Gastrocnemius medialis (tissue), 4 donors: ENCODE measurements at regions not wholly inside any gene's neighbourhood (a gene's known extent, or its start where the extent isn't known, plus 50 kb on each side); places are given as distances from the start of the nearest gene placed in this dataset.

Experiments
- ATAC-seq, 2 donors: fragments of 150-250 bp; one replicate each; pipeline ENCODE4 v1.9.1; 2016
- DNase-seq, 2 donors: peaks; one replicate each; pipeline ENCODE4 v3.0.0-alpha.2; 2019
- H3K27ac ChIP-seq, 4 donors: fragments of 200-600 bp; sonication (generic); 1 replicate in 1 of 4; 2 replicates in 3 of 4; pipeline ENCODE4 v1.5.1; 2016 to 2018; ENCODE audit warnings: mild to moderate bottlenecking in 2 of 4, moderate library complexity in 1 of 4
- H3K27me3 ChIP-seq, 3 donors: fragments of 200-600 bp; sonication (generic) in 2 of 3; 1 replicate in 1 of 3; 2 replicates in 2 of 3; pipeline versions ENCODE4 v1.5.1 to v1.6.0; 2016 to 2019; ENCODE audit warnings: mild to moderate bottlenecking in 1 of 3, moderate library complexity in 1 of 3
- H3K36me3 ChIP-seq, 2 donors: fragments of 200-600 bp; sonication (generic) in 1 of 2; one replicate each; pipeline ENCODE4 v1.5.1; 2017 to 2018
- H3K4me1 ChIP-seq, 2 donors: fragments of 200-600 bp; sonication (generic) in 1 of 2; one replicate each; pipeline ENCODE4 v1.5.1; 2016 to 2017; ENCODE audit warnings: mild to moderate bottlenecking in 2 of 2
- H3K4me3 ChIP-seq, 4 donors: fragments of 200-600 bp; sonication (generic) in 3 of 4; 1 replicate in 1 of 4; 2 replicates in 3 of 4; pipeline ENCODE4 v1.5.1; 2016 to 2019; ENCODE audit warnings: mild to moderate bottlenecking in 2 of 4
- H3K9me3 ChIP-seq, 3 donors: fragments of 200-600 bp; sonication (generic) in 2 of 3; 1 replicate in 1 of 3; 2 replicates in 2 of 3; pipeline ENCODE4 v1.5.1; 2016 to 2019
- CTCF ChIP-seq, 5 experiments: fragments of 450-650 bp in 3 of 5; fragments of 200-600 bp in 2 of 5; sonication (generic) in 2 of 5; IDR thresholded peaks in 4 of 5; conservative IDR thresholded peaks in 1 of 5; 1 replicate in 4 of 5; 2 replicates in 1 of 5; pipeline ENCODE4 v1.5.1; 2016 to 2019; ENCODE audit warnings: antibody characterized with exemption in 5 of 5, mild to moderate bottlenecking in 3 of 5, moderate library complexity in 3 of 5
- POLR2A ChIP-seq, 2 donors: fragments of 450-650 bp; IDR thresholded peaks; one replicate each; pipeline ENCODE4 v1.6.1; 2017; ENCODE audit warnings: antibody characterized with exemption in 2 of 2, mild to moderate bottlenecking in 2 of 2, moderate library complexity in 2 of 2
- in situ Hi-C, 4 donors: fragments of 200-750 bp; cut with MboI; loops; one replicate each; pipeline versions ENCODE4 v1.15.0 to v1.8.0; 2017; ENCODE audit warnings: low sequenced_read_pairs in 4 of 4
- intact Hi-C: fragments of 100-400 bp; cut with DNase I; formaldehyde crosslinking; loops from one replicate; pipeline ENCODE4 v1.15.1; 2023; ENCODE audit warnings: low total_unique reads

- no peak overlapping the region for H3K27ac ChIP-seq
- intact Hi-C loops, result no loop called here
- no peaks in the 10 kb centered on the region for H3K4me1 ChIP-seq
- H3K4me3 ChIP-seq, result no peak overlapping the region
- TF ChIP-seq CTCF (IDR thresholded peaks at IDR 0.05 in 4 of 5, conservative IDR thresholded peaks at IDR 0.05 in 1 of 5) (no peak), POLR2A (IDR thresholded peaks at IDR 0.05) (no peak)
- H3K36me3 ChIP-seq, result no peaks in the 10 kb centered on the region
- no peak for DNase-seq
- in situ Hi-C loops, result no loop called here
- no peaks in the 10 kb centered on the region for H3K27me3 ChIP-seq
- no peak for ATAC-seq
- H3K9me3 ChIP-seq, result no peaks in the 10 kb centered on the region
These were observed 559.9 kb downstream of the PLPP3 start for GRCh38 chr1:56019472-56019871.

- Histone ChIP-seq H3K36me3 (no peaks in the 10 kb centered on the region), H3K4me1 (no peaks in the 10 kb centered on the region), H3K27ac (no peak overlapping the region), H3K9me3 (no peaks in the 10 kb centered on the region), H3K4me3 (no peak overlapping the region), H3K27me3 (no peaks in the 10 kb centered on the region)
- no peak for ATAC-seq
- intact Hi-C loops (no loop called here), in situ Hi-C loops (no loop called here)
- TF ChIP-seq POLR2A (IDR thresholded peaks at IDR 0.05) (no peak), CTCF (IDR thresholded peaks at IDR 0.05 in 4 of 5, conservative IDR thresholded peaks at IDR 0.05 in 1 of 5) (no peak)
- no peak for DNase-seq
These were observed 562.0 kb downstream of the PLPP3 start for GRCh38 chr1:56017336-56017735.

- Histone ChIP-seq H3K27me3 (no peaks in the 10 kb centered on the region), H3K4me3 (no peak overlapping the region), H3K9me3 (no peaks in the 10 kb centered on the region), H3K36me3 (no peaks in the 10 kb centered on the region), H3K27ac (no peak overlapping the region), H3K4me1 (no peaks in the 10 kb centered on the region)
- ATAC-seq (no peak), DNase-seq (no peak)
- intact Hi-C loops (no loop called here), in situ Hi-C loops (no loop called here)
- TF ChIP-seq CTCF (IDR thresholded peaks at IDR 0.05 in 4 of 5, conservative IDR thresholded peaks at IDR 0.05 in 1 of 5), result no peak
- no peak for TF ChIP-seq POLR2A (IDR thresholded peaks at IDR 0.05)
These were observed 575.5 kb downstream of the PLPP3 start for GRCh38 chr1:56003846-56004245.

GRCh38 chr1:56002231-56002630, 577.1 kb downstream of the PLPP3 start:
- DNase-seq (no peak), ATAC-seq (no peak)
- Histone ChIP-seq H3K4me1 (no peaks in the 10 kb centered on the region), H3K36me3 (no peaks in the 10 kb centered on the region), H3K4me3 (no peak overlapping the region), H3K27me3 (no peaks in the 10 kb centered on the region), H3K27ac (no peak overlapping the region), H3K9me3 (no peaks in the 10 kb centered on the region)
- intact Hi-C loops (no loop called here), in situ Hi-C loops (no loop called here)
- TF ChIP-seq CTCF (IDR thresholded peaks at IDR 0.05 in 4 of 5, conservative IDR thresholded peaks at IDR 0.05 in 1 of 5) (no peak), POLR2A (IDR thresholded peaks at IDR 0.05) (no peak)

- intact Hi-C loops (no loop called here), in situ Hi-C loops (no loop called here)
- Histone ChIP-seq H3K9me3 (no peaks in the 10 kb centered on the region), H3K4me1 (no peaks in the 10 kb centered on the region), H3K36me3 (no peaks in the 10 kb centered on the region), H3K4me3 (no peak overlapping the region), H3K27ac (no peak overlapping the region), H3K27me3 (no peaks in the 10 kb centered on the region)
- no peak for DNase-seq
- TF ChIP-seq CTCF (IDR thresholded peaks at IDR 0.05 in 4 of 5, conservative IDR thresholded peaks at IDR 0.05 in 1 of 5), result no peak
- TF ChIP-seq POLR2A (IDR thresholded peaks at IDR 0.05), result no peak
- no peak for ATAC-seq
These were observed 578.9 kb downstream of the PLPP3 start for GRCh38 chr1:56000424-56000823.
